ENCODE measurements at regions not wholly inside any gene's neighbourhood (a gene's known extent, or its start where the extent isn't known, plus 50 kb on each side); places are given as distances from the start of the nearest gene placed in this dataset.

DNA sequence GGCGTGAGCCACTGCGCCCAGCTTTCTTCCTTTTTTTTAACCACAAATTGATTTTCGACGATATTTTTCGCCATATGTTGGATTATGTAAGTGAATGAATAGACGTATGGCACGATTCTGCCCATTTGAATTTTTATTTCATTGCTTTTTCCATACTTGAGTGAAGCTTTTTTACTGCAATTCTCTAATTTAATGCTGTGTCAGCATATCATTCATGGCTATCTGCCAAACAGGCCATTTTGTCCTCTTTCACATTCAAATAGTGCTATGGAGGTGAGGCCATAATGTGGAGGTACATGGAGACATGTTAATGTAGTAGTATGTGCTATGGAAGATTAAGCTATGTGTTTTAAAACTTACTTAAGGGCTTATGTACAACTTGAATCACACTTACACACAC, 152.1 kb upstream of the TUSC1 start:
- Histone ChIP-seq H3K27ac (no peak overlapping the region), H3K4me3 (no peak overlapping the region), H3K9me3 (peaks cover 0 to 12% (median 4%) of the 10 kb centered on the region in 4 donors), H3K36me3 (no peaks in the 10 kb centered on the region), H3K27me3 (no peaks in the 10 kb centered on the region), H3K4me1 (no peaks in the 10 kb centered on the region)
- DNase-seq (ENCODE audit: low spot score in 2 of 2) = no peak
- TF ChIP-seq, protein P1, sequence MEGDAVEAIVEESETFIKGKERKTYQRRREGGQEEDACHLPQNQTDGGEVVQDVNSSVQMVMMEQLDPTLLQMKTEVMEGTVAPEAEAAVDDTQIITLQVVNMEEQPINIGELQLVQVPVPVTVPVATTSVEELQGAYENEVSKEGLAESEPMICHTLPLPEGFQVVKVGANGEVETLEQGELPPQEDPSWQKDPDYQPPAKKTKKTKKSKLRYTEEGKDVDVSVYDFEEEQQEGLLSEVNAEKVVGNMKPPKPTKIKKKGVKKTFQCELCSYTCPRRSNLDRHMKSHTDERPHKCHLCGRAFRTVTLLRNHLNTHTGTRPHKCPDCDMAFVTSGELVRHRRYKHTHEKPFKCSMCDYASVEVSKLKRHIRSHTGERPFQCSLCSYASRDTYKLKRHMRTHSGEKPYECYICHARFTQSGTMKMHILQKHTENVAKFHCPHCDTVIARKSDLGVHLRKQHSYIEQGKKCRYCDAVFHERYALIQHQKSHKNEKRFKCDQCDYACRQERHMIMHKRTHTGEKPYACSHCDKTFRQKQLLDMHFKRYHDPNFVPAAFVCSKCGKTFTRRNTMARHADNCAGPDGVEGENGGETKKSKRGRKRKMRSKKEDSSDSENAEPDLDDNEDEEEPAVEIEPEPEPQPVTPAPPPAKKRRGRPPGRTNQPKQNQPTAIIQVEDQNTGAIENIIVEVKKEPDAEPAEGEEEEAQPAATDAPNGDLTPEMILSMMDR (IDR thresholded peaks at IDR 0.05) = no peak
- no peak for TF ChIP-seq EP300 (IDR thresholded peaks at IDR 0.05)
- no peak for TF ChIP-seq POLR2A (IDR thresholded peaks at IDR 0.05)
- 93 to 96% methylated on average over 7 of the region's 7 CpGs for WGBS, 2 donors

DNA sequence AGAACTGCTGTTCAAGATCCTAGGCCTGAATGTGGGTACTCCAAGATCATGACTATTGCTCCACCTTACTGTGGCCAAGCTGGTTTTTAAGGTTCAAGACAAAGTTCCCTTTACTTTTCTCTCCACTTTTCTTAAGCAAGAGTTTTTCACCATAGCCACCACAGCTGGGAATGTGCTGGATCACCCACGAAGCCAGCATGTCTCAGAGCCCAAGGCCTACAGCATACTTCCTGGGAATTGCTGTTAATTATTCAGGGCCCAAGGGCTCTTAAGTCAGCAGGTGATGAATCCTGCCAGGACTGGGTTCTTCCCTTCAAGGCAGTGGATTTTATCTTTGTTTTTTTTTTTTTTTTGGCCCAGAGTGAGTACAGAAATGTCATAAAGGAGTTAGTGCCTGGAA, 149.4 kb upstream of the TUSC1 start:
- no peak for DNase-seq (ENCODE audit: low spot score in 2 of 2)
- H3K36me3 ChIP-seq = no peaks in the 10 kb centered on the region
- 41 to 92% methylated on average over 1 of the region's 1 CpG for WGBS, 2 donors
- H3K4me3 ChIP-seq = no peak overlapping the region
- H3K27ac ChIP-seq = no peak overlapping the region
- H3K4me1 ChIP-seq = no peaks in the 10 kb centered on the region
- TF ChIP-seq EP300 (IDR thresholded peaks at IDR 0.05) (no peak), POLR2A (IDR thresholded peaks at IDR 0.05) (no peak)
- TF ChIP-seq, protein P1 (IDR thresholded peaks at IDR 0.05) = no peak
- peaks cover 0 to 12% (median 4%) of the 10 kb centered on the region in 4 donors for H3K9me3 ChIP-seq
- H3K27me3 ChIP-seq = no peaks in the 10 kb centered on the region

DNA sequence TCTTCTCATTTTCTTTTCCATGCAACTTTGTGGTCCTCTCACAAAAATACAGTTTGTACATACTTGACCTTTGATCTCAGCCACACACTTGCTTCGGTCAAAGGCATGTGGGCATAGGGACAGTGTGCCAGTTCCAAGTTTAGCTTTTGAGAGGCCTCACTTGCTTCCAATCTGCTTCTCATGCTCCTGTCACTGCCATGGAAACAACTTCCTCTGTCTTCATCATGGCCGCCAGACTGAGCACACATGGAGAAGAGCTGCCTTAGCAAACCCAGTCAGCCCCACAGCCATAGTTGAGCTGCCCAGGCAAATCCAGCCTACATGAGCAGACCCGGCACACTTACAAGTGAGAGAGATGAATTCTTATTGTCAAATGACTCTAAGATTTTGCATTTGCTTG, 138.2 kb upstream of the TUSC1 start:
- DNase-seq (ENCODE audit: low spot score in 2 of 2) = no peak
- 79 to 88% methylated on average over 3 of the region's 3 CpGs for WGBS, 2 donors
- Histone ChIP-seq H3K4me1 (no peaks in the 10 kb centered on the region), H3K36me3 (no peaks in the 10 kb centered on the region), H3K27ac (no peak overlapping the region), H3K9me3 (no peaks in the 10 kb centered on the region), H3K4me3 (no peak overlapping the region), H3K27me3 (no peaks in the 10 kb centered on the region)
- TF ChIP-seq POLR2A (IDR thresholded peaks at IDR 0.05) (no peak), EP300 (IDR thresholded peaks at IDR 0.05) (no peak)
- TF ChIP-seq, protein P1 (IDR thresholded peaks at IDR 0.05) = no peak

DNA sequence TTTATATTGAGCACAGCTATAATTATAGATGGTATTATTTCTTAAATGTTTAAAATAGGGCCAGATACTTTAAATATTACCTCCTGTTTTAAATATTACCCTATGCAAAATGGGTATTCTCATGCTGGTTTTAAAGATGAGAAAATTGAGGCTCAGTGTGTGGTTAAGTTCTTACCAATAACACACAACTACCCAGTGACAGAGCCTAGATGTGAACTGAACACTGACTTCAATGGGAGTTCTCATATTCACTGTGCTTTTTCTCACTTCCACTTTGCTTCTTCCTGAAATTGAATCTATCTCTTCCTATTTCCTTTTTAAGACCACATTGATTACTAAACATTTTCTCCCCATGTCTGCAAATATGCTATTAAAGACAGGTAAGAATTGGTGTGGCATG, 135.8 kb upstream of the TUSC1 start:
- Histone ChIP-seq H3K4me3 (no peak overlapping the region), H3K9me3 (no peaks in the 10 kb centered on the region), H3K27me3 (no peaks in the 10 kb centered on the region), H3K4me1 (no peaks in the 10 kb centered on the region), H3K27ac (no peak overlapping the region), H3K36me3 (no peaks in the 10 kb centered on the region)
- no peak for DNase-seq (ENCODE audit: low spot score in 2 of 2)
- TF ChIP-seq, protein P1 (IDR thresholded peaks at IDR 0.05) = no peak
- no peak for TF ChIP-seq POLR2A (IDR thresholded peaks at IDR 0.05)

DNA sequence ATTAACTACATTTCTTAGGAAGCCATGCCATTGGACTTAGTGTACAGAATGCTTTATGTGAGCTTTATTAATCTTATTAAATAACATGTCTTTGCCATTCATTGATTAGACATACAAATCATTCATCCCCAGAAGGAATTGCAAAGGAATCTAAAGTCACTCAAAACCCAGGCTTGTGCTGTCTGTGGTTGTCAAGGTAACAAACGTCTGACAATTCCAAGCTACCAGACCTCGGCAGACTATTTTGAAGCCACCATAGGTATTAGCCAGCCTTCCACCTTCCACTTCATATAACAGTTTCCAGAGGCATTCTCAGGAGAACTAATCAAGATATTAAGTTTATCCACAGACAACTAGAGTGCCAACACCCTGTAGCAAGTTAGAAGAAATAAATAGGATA, 135.2 kb upstream of the TUSC1 start:
- H3K4me3 ChIP-seq = no peak overlapping the region
- H3K36me3 ChIP-seq = no peaks in the 10 kb centered on the region
- H3K9me3 ChIP-seq = no peaks in the 10 kb centered on the region
- DNase-seq (ENCODE audit: low spot score in 2 of 2) = no peak
- H3K4me1 ChIP-seq = no peaks in the 10 kb centered on the region
- no peaks in the 10 kb centered on the region for H3K27me3 ChIP-seq
- H3K27ac ChIP-seq = no peak overlapping the region
- TF ChIP-seq POLR2A (IDR thresholded peaks at IDR 0.05) (no peak), EP300 (IDR thresholded peaks at IDR 0.05) (no peak)
- TF ChIP-seq, protein P1 (IDR thresholded peaks at IDR 0.05) = no peak
- 40 to 48% methylated on average over 2 of the region's 2 CpGs for WGBS, 2 donors
